GM23338 (cell line): ENCODE measurements at regions not wholly inside any gene's neighbourhood (a gene's known extent, or its start where the extent isn't known, plus 50 kb on each side); places are given as distances from the start of the nearest gene placed in this dataset.

Source experiments
- ATAC-seq: fragments of 200-7000 bp; cut with Tn5 transposase; 3 replicates; pipeline ENCODE4 v1.9.1; 2020
- DNase-seq: peaks from one replicate; pipeline ENCODE4 v3.0.0-alpha.2; 2015; ENCODE audit warnings: low spot score
- H2AFZ ChIP-seq: fragments of 200-600 bp; sonication (generic); 2 replicates; pipeline ENCODE4 v1.8.0; 2016; ENCODE audit warnings: antibody characterized with exemption, mild to moderate bottlenecking, moderate library complexity
- H3F3A ChIP-seq: fragments of 200-600 bp; sonication (generic); replicated peaks from 2 replicates; pipeline ENCODE4 v1.8.0; 2017; ENCODE audit warnings: antibody characterized with exemption, mixed run types, low read depth
- H3K27ac ChIP-seq: fragments of 200-600 bp; sonication (generic); 2 replicates; pipeline ENCODE4 v1.6.1; 2016; ENCODE audit warnings: low read depth
- H3K27me3 ChIP-seq: fragments of 200-600 bp; sonication (generic); 2 replicates; pipeline ENCODE4 v1.8.0; 2016; ENCODE audit warnings: mild to moderate bottlenecking, mixed run types, moderate library complexity; ENCODE audit not compliant: insufficient read depth
- H3K36me3 ChIP-seq: fragments of 200-600 bp; sonication (generic); 2 replicates; pipeline ENCODE4 v1.8.0; 2016; ENCODE audit warnings: mild to moderate bottlenecking; ENCODE audit not compliant: insufficient read depth
- H3K4me1 ChIP-seq: fragments of 200-600 bp; sonication (generic); 2 replicates; pipeline ENCODE4 v1.8.0; 2016; ENCODE audit warnings: mild to moderate bottlenecking, moderate library complexity; ENCODE audit not compliant: insufficient read depth
- H3K4me2 ChIP-seq: fragments of 200-600 bp; sonication (generic); 2 replicates; pipeline ENCODE4 v1.7.1; 2017; ENCODE audit warnings: mixed run types
- H3K4me3 ChIP-seq: fragments of 200-600 bp; sonication (generic); 2 replicates; pipeline ENCODE4 v1.6.1; 2016; ENCODE audit warnings: mixed run types
- H3K79me2 ChIP-seq: fragments of 200-600 bp; sonication (generic); replicated peaks from 2 replicates; pipeline ENCODE4 v1.8.0; 2017; ENCODE audit warnings: mild to moderate bottlenecking; ENCODE audit not compliant: insufficient read depth
- H3K9me2 ChIP-seq: fragments of 200-600 bp; sonication (generic); 2 replicates; pipeline ENCODE4 v1.8.0; 2017; ENCODE audit not compliant: insufficient read depth
- H4K20me1 ChIP-seq: fragments of 200-600 bp; sonication (generic); replicated peaks from 2 replicates; pipeline ENCODE4 v1.8.0; 2017; ENCODE audit warnings: mild to moderate bottlenecking; ENCODE audit not compliant: insufficient read depth
- H3K27ac Mint-ChIP-seq: 2 replicates; pipeline ENCODE4 v1.8.0; 2020; ENCODE audit warnings: inconsistent platforms, mild to moderate bottlenecking, moderate library complexity, mixed read lengths
- H3K27me3 Mint-ChIP-seq: 3 replicates; pipeline ENCODE4 v1.8.0; 2022; ENCODE audit warnings: low read depth, mild to moderate bottlenecking, moderate library complexity, mixed read lengths, inconsistent platforms; ENCODE audit not compliant: insufficient read depth, poor library complexity
- H3K36me3 Mint-ChIP-seq: 3 replicates; pipeline ENCODE4 v1.8.0; 2021; ENCODE audit warnings: low read depth, mild to moderate bottlenecking, inconsistent platforms, moderate library complexity, mixed read lengths
- H3K4me1 Mint-ChIP-seq: 3 replicates; pipeline ENCODE4 v1.8.0; 2020; ENCODE audit warnings: mild to moderate bottlenecking, inconsistent platforms, mixed read lengths
- H3K4me3 Mint-ChIP-seq: 3 replicates; pipeline ENCODE4 v1.8.0; 2021; ENCODE audit warnings: moderate library complexity, mild to moderate bottlenecking, inconsistent platforms, mixed read lengths
- H3K9me3 Mint-ChIP-seq: 3 replicates; pipeline ENCODE4 v1.8.0; 2020; ENCODE audit warnings: moderate library complexity, mild to moderate bottlenecking, inconsistent platforms, mixed read lengths
- CREB1 ChIP-seq: fragments of 250-450 bp; sonication (Bioruptor Pico); IDR thresholded peaks from 2 replicates; pipeline ENCODE4 v1.5.0; 2020; ENCODE audit warnings: low read depth, mild to moderate bottlenecking, moderate library complexity
- CTCF ChIP-seq, 2 experiments: fragments of 200-600 bp in 1 of 2; sonication (generic) in 1 of 2; conservative IDR thresholded peaks; 2 replicates each; pipeline versions ENCODE4 v1.5.1 to v1.6.1; 2016 to 2017; ENCODE audit warnings: antibody characterized with exemption in 2 of 2, low read depth in 2 of 2, mild to moderate bottlenecking in 2 of 2, moderate library complexity in 1 of 2
- ETS1 ChIP-seq: IDR thresholded peaks from 2 replicates; pipeline ENCODE4 v1.6.1; 2016; ENCODE audit warnings: antibody characterized with exemption
- EZH2 ChIP-seq: fragments of 200-600 bp; sonication (generic); IDR thresholded peaks from one replicate; pipeline ENCODE4 v1.8.0; 2017; ENCODE audit warnings: antibody characterized with exemption, mild to moderate bottlenecking, low read depth; ENCODE audit not compliant: unreplicated experiment
- EZH2phosphoT487 ChIP-seq: fragments of 200-600 bp; sonication (generic); IDR thresholded peaks from one replicate; pipeline ENCODE4 v1.8.1; 2018; ENCODE audit warnings: antibody characterized with exemption; ENCODE audit not compliant: unreplicated experiment
- JUNB ChIP-seq: IDR thresholded peaks from one replicate; pipeline ENCODE4 v1.6.1; 2016; ENCODE audit warnings: antibody characterized with exemption; ENCODE audit not compliant: unreplicated experiment
- NANOG ChIP-seq: IDR thresholded peaks from 2 replicates; pipeline ENCODE4 v1.6.1; 2016; ENCODE audit warnings: antibody characterized with exemption, borderline replicate concordance
- POLR2AphosphoS5 ChIP-seq: IDR thresholded peaks from 2 replicates; pipeline ENCODE4 v1.6.1; 2016; ENCODE audit warnings: antibody characterized with exemption, low read depth
- REST ChIP-seq: IDR thresholded peaks from one replicate; pipeline ENCODE4 v1.6.1; 2018; ENCODE audit warnings: antibody characterized with exemption; ENCODE audit not compliant: unreplicated experiment
- STAT1 ChIP-seq: IDR thresholded peaks from one replicate; pipeline ENCODE4 v1.6.1; 2016; ENCODE audit warnings: antibody characterized with exemption; ENCODE audit not compliant: unreplicated experiment
- ZNF114 ChIP-seq: fragments of 250-450 bp; sonication (Bioruptor Pico); IDR thresholded peaks from 2 replicates; pipeline ENCODE4 v1.5.0; 2020; ENCODE audit warnings: mild to moderate bottlenecking, moderate library complexity
- ZNF331 ChIP-seq: fragments of 250-450 bp; sonication (Bioruptor Pico); IDR thresholded peaks from 2 replicates; pipeline ENCODE4 v1.5.0; 2020; ENCODE audit warnings: low read depth, mild to moderate bottlenecking, moderate library complexity
- ZNF462 ChIP-seq: fragments of 250-450 bp; sonication (Bioruptor Pico); IDR thresholded peaks from 2 replicates; pipeline ENCODE4 v1.5.0; 2020; ENCODE audit warnings: mild to moderate bottlenecking, moderate library complexity

GRCh38 chr5:152704286-152704685 is 299.2 kb upstream of the NMUR2 start:
- H4K20me1 ChIP-seq: no peaks in the 10 kb centered on the region
- peaks cover 8% of the 10 kb centered on the region; the same call in 1 of the 2 replicates for H3K9me2 ChIP-seq
- no peak for TF ChIP-seq CREB1 (CRISPR knock-in tag)
- no peak for TF ChIP-seq ZNF114 (CRISPR knock-in tag)
- no peak for TF ChIP-seq EZH2phosphoT487
- TF ChIP-seq JUNB: no peak
- no peak for TF ChIP-seq ETS1
- TF ChIP-seq ZNF331: no peak
- TF ChIP-seq NANOG: no peak
- no peak for TF ChIP-seq REST
- TF ChIP-seq CTCF (conservative IDR thresholded peaks at IDR 0.05; ENCODE audit: low read depth in 2 of 2): no peak
- no peak for TF ChIP-seq EZH2
- no peak for TF ChIP-seq STAT1
- no peak for TF ChIP-seq ZNF462 (CRISPR knock-in tag)
- no peak for TF ChIP-seq POLR2AphosphoS5
- no peak overlapping the region for H2AFZ ChIP-seq
- H3K4me1 ChIP-seq: no peaks in the 10 kb centered on the region
- ATAC-seq (no peak), DNase-seq (no peak)
- Mint-ChIP-seq H3K9me3 (peaks cover 34% of the 10 kb centered on the region), H3K4me3 (no peak overlapping the region), H3K27me3 (no peaks in the 10 kb centered on the region), H3K4me1 (no peaks in the 10 kb centered on the region), H3K27ac (no peak overlapping the region), H3K36me3 (peaks cover 5% of the 10 kb centered on the region; the same call in 1 of the 3 replicates)
- H3K36me3 ChIP-seq: no peaks in the 10 kb centered on the region
- no peak overlapping the region for H3K4me3 ChIP-seq
- H3K27ac ChIP-seq: no peak overlapping the region
- no peaks in the 10 kb centered on the region for H3K27me3 ChIP-seq
- H3K4me2 ChIP-seq: no peak overlapping the region
- H3K79me2 ChIP-seq: no peaks in the 10 kb centered on the region
- H3F3A ChIP-seq: no peaks in the 10 kb centered on the region
